KMS-11 (cell line): ENCODE measurements at regions not wholly inside any gene's neighbourhood (a gene's known extent, or its start where the extent isn't known, plus 50 kb on each side); places are given as distances from the start of the nearest gene placed in this dataset.

Source experiments
- H2AFZ ChIP-seq: fragments of 200-600 bp; sonication (generic); 2 replicates; pipeline ENCODE4 v1.6.1; 2016; ENCODE audit warnings: antibody characterized with exemption, mixed run types, low read depth
- H3K27ac ChIP-seq: fragments of 200-600 bp; sonication (generic); 2 replicates; pipeline ENCODE4 v1.6.1; 2016; ENCODE audit warnings: mild to moderate bottlenecking, mixed run types
- H3K27me3 ChIP-seq: fragments of 200-600 bp; sonication (generic); 2 replicates; pipeline ENCODE4 v1.6.1; 2017; ENCODE audit warnings: mild to moderate bottlenecking, low read depth, mixed run types, moderate library complexity; ENCODE audit not compliant: insufficient read depth
- H3K36me3 ChIP-seq: fragments of 200-600 bp; sonication (generic); 2 replicates; pipeline ENCODE4 v1.6.1; 2017; ENCODE audit warnings: mild to moderate bottlenecking, mixed run types; ENCODE audit not compliant: insufficient read depth
- H3K4me1 ChIP-seq: fragments of 200-600 bp; sonication (generic); 2 replicates; pipeline ENCODE4 v1.6.1; 2016; ENCODE audit warnings: mild to moderate bottlenecking, low read depth, mixed run types; ENCODE audit not compliant: poor library complexity, severe bottlenecking
- H3K4me2 ChIP-seq: fragments of 200-600 bp; sonication (generic); 2 replicates; pipeline ENCODE4 v1.7.0; 2016; ENCODE audit warnings: mild to moderate bottlenecking, mixed run types
- H3K4me3 ChIP-seq: fragments of 200-600 bp; sonication (generic); IDR thresholded peaks from 2 replicates; pipeline ENCODE4 v1.6.1; 2017; ENCODE audit warnings: low read depth, low read length, mixed read lengths; ENCODE audit not compliant: insufficient read depth
- H3K79me2 ChIP-seq: fragments of 200-600 bp; sonication (generic); 2 replicates; pipeline ENCODE4 v1.6.1; 2016; ENCODE audit warnings: low read depth, mixed run types; ENCODE audit not compliant: insufficient read depth
- H3K9ac ChIP-seq: fragments of 200-600 bp; sonication (generic); 2 replicates; pipeline ENCODE4 v1.6.1; 2016; ENCODE audit warnings: mild to moderate bottlenecking, mixed run types
- H4K20me1 ChIP-seq: fragments of 200-600 bp; sonication (generic); 2 replicates; pipeline ENCODE4 v1.6.1; 2016; ENCODE audit warnings: mild to moderate bottlenecking, mixed run types; ENCODE audit not compliant: insufficient read depth
- CTCF ChIP-seq: fragments of 200-600 bp; sonication (generic); conservative IDR thresholded peaks from 2 replicates; pipeline ENCODE4 v1.6.1; 2017; ENCODE audit warnings: low read depth, mild to moderate bottlenecking, antibody characterized with exemption, low read length, moderate library complexity, mixed read lengths

DNA sequence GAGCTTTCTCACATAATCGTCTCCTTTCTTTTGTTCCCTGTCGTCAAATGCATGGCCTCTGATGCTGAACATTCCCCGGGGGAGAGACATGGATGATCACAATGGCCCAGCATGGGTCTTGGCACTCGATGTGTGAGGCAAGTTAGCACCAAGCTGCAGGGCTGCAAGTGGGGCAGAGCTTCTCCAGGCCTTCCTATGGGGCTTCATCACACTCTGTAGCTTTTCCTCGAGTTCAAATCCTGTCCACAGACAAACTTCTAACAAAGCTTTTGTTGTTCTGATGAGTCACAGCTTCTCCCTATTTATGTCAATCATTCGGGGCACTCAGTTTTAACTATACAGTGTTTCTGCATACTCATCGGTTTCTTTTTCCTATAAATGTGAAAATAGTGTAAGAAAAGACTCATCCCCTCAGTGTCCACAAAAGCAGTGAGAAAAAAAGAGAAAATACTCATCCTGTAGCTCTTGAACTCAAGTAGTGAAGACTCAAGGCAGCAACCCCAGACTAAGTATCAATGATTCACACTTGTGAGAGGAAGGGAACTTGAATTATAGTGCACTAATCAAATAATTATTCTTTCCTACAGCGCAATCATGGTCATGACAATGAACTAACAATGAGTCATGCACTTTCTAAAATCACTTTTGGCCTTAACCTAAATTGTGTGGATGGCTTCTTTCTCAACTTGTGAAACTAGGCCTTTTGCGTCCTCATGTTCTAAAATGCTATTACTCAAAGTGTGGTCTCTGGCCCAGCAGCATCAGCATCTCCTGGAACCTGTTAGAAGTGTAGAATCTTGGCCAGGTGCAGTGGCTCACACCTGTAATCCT, 68.4 kb upstream of the NOX3 start:
- H3K4me2 ChIP-seq, result no peak overlapping the region
- no peaks in the 10 kb centered on the region for H3K36me3 ChIP-seq
- H3K79me2 ChIP-seq, result no peaks in the 10 kb centered on the region
- no peak overlapping the region for H3K4me3 ChIP-seq
- H2AFZ ChIP-seq, result no peak overlapping the region
- no peaks in the 10 kb centered on the region for H3K4me1 ChIP-seq
- no peaks in the 10 kb centered on the region for H4K20me1 ChIP-seq
- TF ChIP-seq CTCF, result no peak
- H3K27me3 ChIP-seq, result no peaks in the 10 kb centered on the region
- H3K27ac ChIP-seq, result no peak overlapping the region
- no peak overlapping the region for H3K9ac ChIP-seq

DNA sequence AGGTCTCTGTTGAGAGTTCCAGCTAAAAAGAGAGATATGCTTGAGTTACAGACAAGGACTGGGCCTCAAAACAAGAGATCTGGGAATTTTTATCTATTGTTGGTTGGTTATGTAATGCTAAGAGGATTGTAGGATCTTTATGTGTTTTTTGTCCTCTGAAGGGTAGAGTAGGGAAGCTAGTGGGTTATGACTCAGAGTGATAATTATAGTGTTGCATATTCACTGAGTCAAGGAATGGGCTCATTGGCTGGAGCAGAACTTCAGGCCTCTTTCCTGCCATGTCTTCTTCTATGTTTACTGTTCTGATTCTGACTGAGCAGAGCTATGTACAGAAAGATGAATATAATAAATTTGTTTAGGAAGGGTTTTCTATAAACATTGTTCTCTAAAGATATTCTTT, 66.1 kb upstream of the NOX3 start:
- H4K20me1 ChIP-seq, result no peaks in the 10 kb centered on the region
- H3K4me3 ChIP-seq, result no peak overlapping the region
- no peaks in the 10 kb centered on the region for H3K27me3 ChIP-seq
- no peak overlapping the region for H2AFZ ChIP-seq
- no peaks in the 10 kb centered on the region for H3K4me1 ChIP-seq
- H3K9ac ChIP-seq, result no peak overlapping the region
- no peaks in the 10 kb centered on the region for H3K36me3 ChIP-seq
- H3K27ac ChIP-seq, result no peak overlapping the region
- H3K4me2 ChIP-seq, result no peak overlapping the region
- no peak for TF ChIP-seq CTCF
- H3K79me2 ChIP-seq, result no peaks in the 10 kb centered on the region

- Histone ChIP-seq H4K20me1 (no peaks in the 10 kb centered on the region), H3K4me2 (no peak overlapping the region), H3K36me3 (no peaks in the 10 kb centered on the region), H3K79me2 (no peaks in the 10 kb centered on the region), H3K9ac (no peak overlapping the region), H3K4me1 (no peaks in the 10 kb centered on the region), H3K27ac (no peak overlapping the region), H3K4me3 (no peak overlapping the region), H3K27me3 (no peaks in the 10 kb centered on the region), H2AFZ (no peak overlapping the region)
- no peak for TF ChIP-seq CTCF
Measured at GRCh38 chr6:155520078-155520477, 64.4 kb upstream of the NOX3 start.

- no peak overlapping the region for H2AFZ ChIP-seq
- no peak for TF ChIP-seq CTCF
- no peaks in the 10 kb centered on the region for H3K36me3 ChIP-seq
- no peak overlapping the region for H3K9ac ChIP-seq
- H3K27ac ChIP-seq, result no peak overlapping the region
- no peaks in the 10 kb centered on the region for H3K27me3 ChIP-seq
- no peaks in the 10 kb centered on the region for H3K79me2 ChIP-seq
- no peak overlapping the region for H3K4me3 ChIP-seq
- no peaks in the 10 kb centered on the region for H4K20me1 ChIP-seq
- H3K4me1 ChIP-seq, result no peaks in the 10 kb centered on the region
- H3K4me2 ChIP-seq, result no peak overlapping the region
Measured at GRCh38 chr6:155519176-155519738, 63.6 kb upstream of the NOX3 start.
